Neutrophil (primary cell): ENCODE measurements at regions not wholly inside any gene's neighbourhood (a gene's known extent, or its start where the extent isn't known, plus 50 kb on each side); places are given as distances from the start of the nearest gene placed in this dataset.

Experiments used
- H3K27ac ChIP-seq: fragments of 200-600 bp; sonication (generic); 2 replicates; pipeline ENCODE4 v1.5.1; 2016; ENCODE audit warnings: mild to moderate bottlenecking, moderate library complexity
- H3K27me3 ChIP-seq: fragments of 200-600 bp; sonication (generic); 2 replicates; pipeline ENCODE4 v1.6.0; 2016; ENCODE audit warnings: mild to moderate bottlenecking
- H3K36me3 ChIP-seq: fragments of 200-600 bp; sonication (generic); 2 replicates; pipeline ENCODE4 v1.5.1; 2017
- H3K4me1 ChIP-seq, 2 experiments: fragments of 200-600 bp in 1 of 2; sonication (generic) in 1 of 2; 1 replicate in 1 of 2; 2 replicates in 1 of 2; pipeline versions ENCODE4 v1.5.1 to v1.6.1; 2013 to 2016; ENCODE audit warnings: low read depth in 1 of 2, low read length in 1 of 2, mild to moderate bottlenecking in 1 of 2, moderate library complexity in 1 of 2; ENCODE audit not compliant: control insufficient read depth in 1 of 2, insufficient read depth in 1 of 2
- H3K4me3 ChIP-seq, 2 experiments: fragments of 200-600 bp in 1 of 2; sonication (generic) in 1 of 2; 1 replicate in 1 of 2; 2 replicates in 1 of 2; pipeline ENCODE4 v1.5.1; 2013 to 2016; ENCODE audit warnings: low read depth in 1 of 2, low read length in 1 of 2, mild to moderate bottlenecking in 1 of 2, moderate library complexity in 1 of 2
- H3K9me3 ChIP-seq: fragments of 200-600 bp; sonication (generic); 2 replicates; pipeline ENCODE4 v1.5.1; 2016
- CTCF ChIP-seq: fragments of 200-600 bp; sonication (generic); IDR thresholded peaks from 2 replicates; pipeline ENCODE4 v1.5.1; 2016; ENCODE audit warnings: antibody characterized with exemption

GRCh38 chr12:68422159-68422558, 90.0 kb upstream of the MDM1 start:
- Histone ChIP-seq H3K4me1 (peaks cover 7% of the 10 kb centered on the region in 2 experiments), H3K4me3 (no peak overlapping the region), H3K36me3 (no peaks in the 10 kb centered on the region), H3K27me3 (no peaks in the 10 kb centered on the region), H3K9me3 (no peaks in the 10 kb centered on the region), H3K27ac (no peak overlapping the region)
- TF ChIP-seq CTCF = no peak

- H3K27me3 ChIP-seq = no peaks in the 10 kb centered on the region
- no peaks in the 10 kb centered on the region for H3K36me3 ChIP-seq
- H3K4me3 ChIP-seq = no peak overlapping the region
- TF ChIP-seq CTCF = no peak
- no peak overlapping the region for H3K27ac ChIP-seq
- H3K9me3 ChIP-seq = no peaks in the 10 kb centered on the region
- no peaks in the 10 kb centered on the region for H3K4me1 ChIP-seq
These were observed 90.9 kb upstream of the MDM1 start for GRCh38 chr12:68422956-68423574.

GRCh38 chr12:68425998-68426397, 93.8 kb upstream of the MDM1 start:
- H3K9me3 ChIP-seq = no peaks in the 10 kb centered on the region
- H3K4me3 ChIP-seq = no peak overlapping the region
- no peaks in the 10 kb centered on the region for H3K36me3 ChIP-seq
- no peaks in the 10 kb centered on the region for H3K27me3 ChIP-seq
- no peak overlapping the region for H3K27ac ChIP-seq
- no peak for TF ChIP-seq CTCF
- H3K4me1 ChIP-seq = no peaks in the 10 kb centered on the region

GRCh38 chr12:68428211-68428610, 96.0 kb upstream of the MDM1 start:
- no peak overlapping the region for H3K27ac ChIP-seq
- no peaks in the 10 kb centered on the region for H3K9me3 ChIP-seq
- no peak overlapping the region for H3K4me3 ChIP-seq
- no peak for TF ChIP-seq CTCF
- H3K36me3 ChIP-seq = peaks cover 4% of the 10 kb centered on the region
- H3K27me3 ChIP-seq = no peaks in the 10 kb centered on the region
- H3K4me1 ChIP-seq = no peaks in the 10 kb centered on the region

GRCh38 chr12:68428724-68429501, 96.8 kb upstream of the MDM1 start:
- Histone ChIP-seq H3K4me3 (no peak overlapping the region), H3K9me3 (no peaks in the 10 kb centered on the region)

More at GRCh38 chr12:68428724-68429501, 96.8 kb upstream of the MDM1 start:
- TF ChIP-seq CTCF = no peak
- Histone ChIP-seq H3K36me3 (peaks cover 4% of the 10 kb centered on the region), H3K27me3 (no peaks in the 10 kb centered on the region), H3K4me1 (no peaks in the 10 kb centered on the region), H3K27ac (no peak overlapping the region)
